ENCODE measurements at regions not wholly inside any gene's neighbourhood (a gene's known extent, or its start where the extent isn't known, plus 50 kb on each side); places are given as distances from the start of the nearest gene placed in this dataset.

- TF ChIP-seq CTCF (tag by site-specific recombination; IDR thresholded peaks at IDR 0.05) (no peak), ZNF274 (IDR thresholded peaks at IDR 0.05; ENCODE audit: low read length) (no peak), ZNF274 (tag by site-specific recombination; IDR thresholded peaks at IDR 0.05; ENCODE audit: borderline replicate concordance) (no peak), ZNF350 (tag by site-specific recombination; IDR thresholded peaks at IDR 0.05) (no peak), ZNF280C (tag by site-specific recombination; IDR thresholded peaks at IDR 0.05) (no peak), ZNF777 (tag by site-specific recombination; IDR thresholded peaks at IDR 0.05; ENCODE audit: borderline replicate concordance) (no peak), ZNF114 (tag by site-specific recombination; IDR thresholded peaks at IDR 0.05) (no peak), ZBTB11 (tag by site-specific recombination; conservative IDR thresholded peaks at IDR 0.05; ENCODE audit: low read depth) (no peak), TCF7L2 (IDR thresholded peaks at IDR 0.05; ENCODE audit: borderline replicate concordance, low read depth, low read length) (no peak), REPIN1 (tag by site-specific recombination; IDR thresholded peaks at IDR 0.05; ENCODE audit: low read depth) (no peak), ZBTB8A (tag by site-specific recombination; IDR thresholded peaks at IDR 0.05) (no peak), ZNF768 (tag by site-specific recombination; IDR thresholded peaks at IDR 0.05) (no peak), ZNF24 (tag by site-specific recombination; IDR thresholded peaks at IDR 0.05) (no peak)
Observed at GRCh38 chr10:111246136-111246535, 169.3 kb downstream of the ADRA2A start.

All from HEK293 (cell line).